ENCODE measurements at regions not wholly inside any gene's neighbourhood (a gene's known extent, or its start where the extent isn't known, plus 50 kb on each side); places are given as distances from the start of the nearest gene placed in this dataset.

GRCh38 chr7:94087664-94088352 lies 83.7 kb upstream of the BET1 start:
- no peak overlapping the region for H3K4me3 ChIP-seq (ENCODE audit: low read depth, low read length)
- TF ChIP-seq CTCF (IDR thresholded peaks at IDR 0.05; ENCODE audit: control insufficient read depth, extremely low read depth, insufficient read depth), result peak; percentile 89
- peak; percentile 25 for DNase-seq (ENCODE audit: low read depth)

GRCh38 chr7:94088560-94088959 lies 84.4 kb upstream of the BET1 start:
- TF ChIP-seq CTCF (IDR thresholded peaks at IDR 0.05; ENCODE audit: control insufficient read depth, extremely low read depth, insufficient read depth), result no peak
- no peak overlapping the region for H3K4me3 ChIP-seq (ENCODE audit: low read depth, low read length)
- DNase-seq (ENCODE audit: low read depth), result no peak

DNA sequence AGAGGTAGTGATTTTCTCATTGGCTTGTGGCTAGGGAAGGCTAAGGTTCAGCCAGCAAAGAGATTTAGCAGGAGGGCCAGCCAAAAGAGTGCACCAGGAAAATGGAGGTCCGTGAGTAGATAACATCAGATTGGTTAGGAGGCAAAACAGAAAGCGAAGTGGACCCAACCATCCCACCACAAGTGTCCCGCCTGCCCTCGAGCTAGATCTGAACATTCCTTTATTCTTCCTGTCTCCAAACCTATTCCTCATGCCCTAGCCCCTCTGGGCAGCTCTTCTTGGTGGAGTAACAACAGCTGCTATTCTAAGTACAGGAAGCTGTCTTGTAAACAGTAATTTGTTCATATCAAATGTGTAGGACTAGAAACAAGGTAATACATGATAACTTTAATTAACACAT lies 85.7 kb upstream of the BET1 start:
- TF ChIP-seq CTCF (IDR thresholded peaks at IDR 0.05; ENCODE audit: control insufficient read depth, extremely low read depth, insufficient read depth), result no peak
- H3K4me3 ChIP-seq (ENCODE audit: low read depth, low read length), result no peak overlapping the region

GRCh38 chr7:94092980-94093379 lies 88.8 kb upstream of the BET1 start:
- no peak for TF ChIP-seq CTCF (IDR thresholded peaks at IDR 0.05; ENCODE audit: control insufficient read depth, extremely low read depth, insufficient read depth)
- H3K4me3 ChIP-seq (ENCODE audit: low read depth, low read length), result no peak overlapping the region
- no peak for DNase-seq (ENCODE audit: low read depth)

More for the DNA sequence above, 85.7 kb upstream of the BET1 start:
- DNase-seq (ENCODE audit: low read depth), result no peak

DNA sequence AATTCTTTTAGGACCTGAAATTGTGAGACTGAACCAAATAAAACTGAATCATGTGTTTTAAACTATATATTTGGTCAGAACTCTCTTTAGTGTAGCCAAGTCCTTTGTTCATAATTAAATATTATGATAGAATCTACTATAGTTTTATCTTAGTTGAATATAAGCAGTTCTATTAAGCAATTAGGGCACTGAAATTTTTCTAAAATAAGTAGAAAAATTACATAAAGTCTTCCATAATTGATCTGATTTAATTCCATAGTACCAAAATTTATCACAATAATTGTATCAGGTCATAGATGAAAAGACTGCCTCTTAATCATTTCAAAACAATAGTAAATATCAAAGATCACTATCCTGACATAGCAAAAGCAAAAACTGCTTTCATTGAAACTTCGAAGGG lies 90.1 kb upstream of the BET1 start:
- DNase-seq (ENCODE audit: low read depth), result no peak
- no peak for TF ChIP-seq CTCF (IDR thresholded peaks at IDR 0.05; ENCODE audit: control insufficient read depth, extremely low read depth, insufficient read depth)
- H3K4me3 ChIP-seq (ENCODE audit: low read depth, low read length), result no peak overlapping the region

GRCh38 chr7:94095316-94096009 lies 91.3 kb upstream of the BET1 start:
- no peak for TF ChIP-seq CTCF (IDR thresholded peaks at IDR 0.05; ENCODE audit: control insufficient read depth, extremely low read depth, insufficient read depth)
- DNase-seq (ENCODE audit: low read depth), result no peak

More at GRCh38 chr7:94095316-94096009, 91.3 kb upstream of the BET1 start:
- no peak overlapping the region for H3K4me3 ChIP-seq (ENCODE audit: low read depth, low read length)

Data from LNCaP clone FGC (cell line).